ENCODE measurements at regions not wholly inside any gene's neighbourhood (a gene's known extent, or its start where the extent isn't known, plus 50 kb on each side); places are given as distances from the start of the nearest gene placed in this dataset.

DNA sequence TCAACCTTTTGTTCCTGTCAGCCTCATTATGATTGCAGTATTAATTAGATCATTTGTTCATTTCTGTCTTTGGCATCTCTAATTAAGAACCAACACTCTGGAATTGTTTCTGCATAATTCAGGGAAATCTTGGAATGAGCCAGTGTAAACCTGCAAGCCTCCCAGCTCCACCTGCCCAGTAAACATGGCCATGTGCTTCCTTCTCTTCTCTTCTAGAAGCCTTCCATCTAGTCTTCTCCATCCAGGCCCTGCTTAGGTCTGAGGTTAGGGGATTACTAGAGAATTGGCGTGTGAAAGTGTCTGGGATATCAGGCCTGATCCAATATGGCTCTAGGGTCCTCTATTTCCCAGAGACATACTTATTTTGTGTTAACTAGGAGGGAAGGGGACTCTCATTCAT, 528.0 kb downstream of the AACS start:
- no peak for ATAC-seq

DNA sequence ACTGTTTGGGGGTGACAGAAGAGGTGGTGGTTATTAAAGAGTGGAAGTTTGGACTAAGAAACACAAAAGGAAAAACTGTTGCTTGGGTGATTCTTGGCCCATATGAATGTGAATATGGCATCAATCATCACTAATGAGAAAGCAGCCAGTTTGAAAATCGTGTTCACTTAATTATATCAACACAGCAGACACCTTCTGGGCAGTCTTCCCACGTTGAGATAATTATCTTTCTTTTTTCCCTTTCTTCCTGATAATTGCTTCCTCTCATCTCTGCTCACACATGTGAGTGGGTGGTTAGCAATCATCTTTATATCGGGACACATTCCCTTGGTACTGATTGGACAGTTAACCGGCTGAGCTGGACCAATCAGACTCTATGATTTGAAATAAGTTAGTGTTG, 539.7 kb downstream of the AACS start:
- no peaks in the 10 kb centered on the region for H3K27me3 Mint-ChIP-seq
- no peaks in the 10 kb centered on the region for H3K36me3 Mint-ChIP-seq (ENCODE audit: low read depth)
- CTCF ChIA-PET, result no interaction called here

More for the DNA sequence above, 528.0 kb downstream of the AACS start:
- no peak overlapping the region for H3K4me3 Mint-ChIP-seq
- peaks cover 3% of the 10 kb centered on the region for H3K9me3 Mint-ChIP-seq
- TF ChIP-seq, protein P1, sequence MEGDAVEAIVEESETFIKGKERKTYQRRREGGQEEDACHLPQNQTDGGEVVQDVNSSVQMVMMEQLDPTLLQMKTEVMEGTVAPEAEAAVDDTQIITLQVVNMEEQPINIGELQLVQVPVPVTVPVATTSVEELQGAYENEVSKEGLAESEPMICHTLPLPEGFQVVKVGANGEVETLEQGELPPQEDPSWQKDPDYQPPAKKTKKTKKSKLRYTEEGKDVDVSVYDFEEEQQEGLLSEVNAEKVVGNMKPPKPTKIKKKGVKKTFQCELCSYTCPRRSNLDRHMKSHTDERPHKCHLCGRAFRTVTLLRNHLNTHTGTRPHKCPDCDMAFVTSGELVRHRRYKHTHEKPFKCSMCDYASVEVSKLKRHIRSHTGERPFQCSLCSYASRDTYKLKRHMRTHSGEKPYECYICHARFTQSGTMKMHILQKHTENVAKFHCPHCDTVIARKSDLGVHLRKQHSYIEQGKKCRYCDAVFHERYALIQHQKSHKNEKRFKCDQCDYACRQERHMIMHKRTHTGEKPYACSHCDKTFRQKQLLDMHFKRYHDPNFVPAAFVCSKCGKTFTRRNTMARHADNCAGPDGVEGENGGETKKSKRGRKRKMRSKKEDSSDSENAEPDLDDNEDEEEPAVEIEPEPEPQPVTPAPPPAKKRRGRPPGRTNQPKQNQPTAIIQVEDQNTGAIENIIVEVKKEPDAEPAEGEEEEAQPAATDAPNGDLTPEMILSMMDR (IDR thresholded peaks at IDR 0.05), result no peak
- no peaks in the 10 kb centered on the region for H3K36me3 Mint-ChIP-seq (ENCODE audit: low read depth)
- no peaks in the 10 kb centered on the region for H3K4me1 Mint-ChIP-seq (ENCODE audit: low read depth)
- DNase-seq, result no peak
- intact Hi-C loops (cut with micrococcal nuclease), result no loop called here
- POLR2A ChIA-PET, result no interaction called here
- H3K27ac Mint-ChIP-seq, result no peak overlapping the region
- H3K27me3 Mint-ChIP-seq, result no peaks in the 10 kb centered on the region
- CTCF ChIA-PET, result no interaction called here

GRCh38 chr12:125606312-125606711, 541.1 kb downstream of the AACS start:
- no peak overlapping the region for H3K4me3 Mint-ChIP-seq
- no peak for DNase-seq
- no peaks in the 10 kb centered on the region for H3K36me3 Mint-ChIP-seq (ENCODE audit: low read depth)
- H3K27ac Mint-ChIP-seq, result no peak overlapping the region
- ChIA-PET CTCF (no interaction called here), POLR2A (no interaction called here)
- no peaks in the 10 kb centered on the region for H3K4me1 Mint-ChIP-seq (ENCODE audit: low read depth)
- H3K9me3 Mint-ChIP-seq, result peaks cover 7% of the 10 kb centered on the region
- H3K27me3 Mint-ChIP-seq, result no peaks in the 10 kb centered on the region
- intact Hi-C loops (cut with micrococcal nuclease), result no loop called here
- TF ChIP-seq, protein P1 (IDR thresholded peaks at IDR 0.05), result no peak
- no peak for ATAC-seq

More for the DNA sequence above, 539.7 kb downstream of the AACS start:
- DNase-seq (no peak), ATAC-seq (no peak)
- Mint-ChIP-seq H3K4me3 (no peak overlapping the region), H3K4me1 (ENCODE audit: low read depth) (no peaks in the 10 kb centered on the region), H3K9me3 (peaks cover 7% of the 10 kb centered on the region), H3K27ac (no peak overlapping the region)
- POLR2A ChIA-PET, result no interaction called here
- intact Hi-C loops (cut with micrococcal nuclease), result no loop called here
- TF ChIP-seq, protein P1 (IDR thresholded peaks at IDR 0.05), result no peak

DNA sequence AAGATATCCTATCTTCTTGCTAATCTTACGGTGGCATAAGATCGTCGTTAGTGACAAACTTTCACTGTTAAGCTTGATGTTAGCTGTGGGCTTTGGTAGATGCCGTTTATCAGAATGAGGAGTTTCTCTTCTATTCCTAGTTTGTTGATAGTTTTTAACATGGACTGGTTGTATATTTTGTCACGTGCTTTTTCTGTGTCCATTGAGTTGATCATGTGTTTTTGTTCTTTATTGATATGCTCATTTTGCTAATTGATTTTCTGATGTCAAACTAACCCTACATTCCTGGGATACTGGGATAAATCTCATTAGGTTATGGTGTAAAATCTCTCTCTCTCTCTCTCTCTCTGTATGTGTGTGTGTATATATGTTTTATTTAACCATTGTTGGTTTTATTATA, 545.1 kb downstream of the AACS start:
- ChIA-PET POLR2A (no interaction called here), CTCF (no interaction called here)
- Mint-ChIP-seq H3K9me3 (peaks cover 4% of the 10 kb centered on the region), H3K27ac (no peak overlapping the region), H3K36me3 (ENCODE audit: low read depth) (no peaks in the 10 kb centered on the region), H3K4me3 (no peak overlapping the region), H3K4me1 (ENCODE audit: low read depth) (no peaks in the 10 kb centered on the region), H3K27me3 (no peaks in the 10 kb centered on the region)
- intact Hi-C loops (cut with micrococcal nuclease), result no loop called here
- no peak for ATAC-seq
- TF ChIP-seq, protein P1 (IDR thresholded peaks at IDR 0.05), result no peak
- no peak for DNase-seq

DNA sequence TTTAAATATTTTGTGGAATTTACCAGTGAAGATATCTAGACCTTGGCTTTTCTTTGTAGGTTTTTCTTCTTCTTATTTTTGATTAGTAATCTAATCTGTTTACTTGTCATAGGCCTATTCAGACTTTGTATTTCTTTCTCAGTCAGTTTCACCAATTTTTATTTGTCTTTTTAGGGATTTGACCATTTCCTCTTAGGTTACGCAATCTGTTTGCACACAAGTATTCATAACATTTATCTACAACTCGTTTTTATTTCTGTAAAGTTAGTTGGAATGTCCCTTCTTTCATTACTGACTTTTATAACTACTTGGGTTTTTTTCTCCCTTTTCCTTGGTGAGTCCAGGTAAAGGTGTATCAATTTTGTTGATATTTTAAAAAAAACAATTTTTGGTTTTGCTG, 545.7 kb downstream of the AACS start:
- ChIA-PET POLR2A (no interaction called here), CTCF (no interaction called here)
- Mint-ChIP-seq H3K9me3 (no peaks in the 10 kb centered on the region), H3K27me3 (no peaks in the 10 kb centered on the region), H3K27ac (no peak overlapping the region), H3K4me3 (no peak overlapping the region), H3K36me3 (ENCODE audit: low read depth) (no peaks in the 10 kb centered on the region), H3K4me1 (ENCODE audit: low read depth) (no peaks in the 10 kb centered on the region)
- TF ChIP-seq, protein P1 (IDR thresholded peaks at IDR 0.05), result no peak
- ATAC-seq, result no peak
- intact Hi-C loops (cut with micrococcal nuclease), result no loop called here
- no peak for DNase-seq
